Thyroid gland (tissue), 4 donors: ENCODE measurements at regions not wholly inside any gene's neighbourhood (a gene's known extent, or its start where the extent isn't known, plus 50 kb on each side); places are given as distances from the start of the nearest gene placed in this dataset.

Experiments
- POLR2A ChIP-seq, 2 donors: fragments of 450-650 bp; IDR thresholded peaks; one replicate each; pipeline ENCODE4 v1.6.1; 2017; ENCODE audit warnings: antibody characterized with exemption in 2 of 2, mild to moderate bottlenecking in 2 of 2, moderate library complexity in 1 of 2
- TF ChIP-seq, protein P1 (sequence below), 6 experiments: fragments of 200-600 bp in 3 of 6; fragments of 450-650 bp in 3 of 6; sonication (generic) in 3 of 6; IDR thresholded peaks; one replicate each; pipeline ENCODE4 v1.5.1; 2016 to 2019; ENCODE audit warnings: antibody characterized with exemption in 6 of 6, mild to moderate bottlenecking in 2 of 6, inconsistent platforms in 1 of 6, moderate library complexity in 1 of 6

DNA sequence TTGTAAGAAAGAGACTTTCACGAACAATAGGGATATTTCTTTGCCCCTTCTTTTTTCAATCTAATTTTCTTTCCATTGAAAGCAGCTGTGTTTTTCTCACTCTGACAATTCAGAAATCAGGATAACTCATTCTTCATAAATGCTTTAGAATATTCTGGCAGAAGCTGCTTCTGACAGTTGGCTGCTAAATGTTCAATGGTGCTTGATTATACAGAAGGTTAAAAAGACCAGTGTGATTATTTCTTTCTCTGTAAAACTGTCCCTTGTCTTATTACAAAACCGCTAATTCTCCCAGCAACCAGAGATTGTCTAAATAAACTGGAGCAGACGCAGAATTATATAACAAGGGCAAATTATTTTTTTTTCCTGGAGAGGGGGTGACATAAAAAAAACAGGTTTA lies 394.4 kb downstream of the SPRY2 start:
- TF ChIP-seq, protein P1, sequence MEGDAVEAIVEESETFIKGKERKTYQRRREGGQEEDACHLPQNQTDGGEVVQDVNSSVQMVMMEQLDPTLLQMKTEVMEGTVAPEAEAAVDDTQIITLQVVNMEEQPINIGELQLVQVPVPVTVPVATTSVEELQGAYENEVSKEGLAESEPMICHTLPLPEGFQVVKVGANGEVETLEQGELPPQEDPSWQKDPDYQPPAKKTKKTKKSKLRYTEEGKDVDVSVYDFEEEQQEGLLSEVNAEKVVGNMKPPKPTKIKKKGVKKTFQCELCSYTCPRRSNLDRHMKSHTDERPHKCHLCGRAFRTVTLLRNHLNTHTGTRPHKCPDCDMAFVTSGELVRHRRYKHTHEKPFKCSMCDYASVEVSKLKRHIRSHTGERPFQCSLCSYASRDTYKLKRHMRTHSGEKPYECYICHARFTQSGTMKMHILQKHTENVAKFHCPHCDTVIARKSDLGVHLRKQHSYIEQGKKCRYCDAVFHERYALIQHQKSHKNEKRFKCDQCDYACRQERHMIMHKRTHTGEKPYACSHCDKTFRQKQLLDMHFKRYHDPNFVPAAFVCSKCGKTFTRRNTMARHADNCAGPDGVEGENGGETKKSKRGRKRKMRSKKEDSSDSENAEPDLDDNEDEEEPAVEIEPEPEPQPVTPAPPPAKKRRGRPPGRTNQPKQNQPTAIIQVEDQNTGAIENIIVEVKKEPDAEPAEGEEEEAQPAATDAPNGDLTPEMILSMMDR (IDR thresholded peaks at IDR 0.05) = no peak
- TF ChIP-seq POLR2A (IDR thresholded peaks at IDR 0.05) = no peak
